ENCODE measurements at regions not wholly inside any gene's neighbourhood (a gene's known extent, or its start where the extent isn't known, plus 50 kb on each side); places are given as distances from the start of the nearest gene placed in this dataset.

DNA sequence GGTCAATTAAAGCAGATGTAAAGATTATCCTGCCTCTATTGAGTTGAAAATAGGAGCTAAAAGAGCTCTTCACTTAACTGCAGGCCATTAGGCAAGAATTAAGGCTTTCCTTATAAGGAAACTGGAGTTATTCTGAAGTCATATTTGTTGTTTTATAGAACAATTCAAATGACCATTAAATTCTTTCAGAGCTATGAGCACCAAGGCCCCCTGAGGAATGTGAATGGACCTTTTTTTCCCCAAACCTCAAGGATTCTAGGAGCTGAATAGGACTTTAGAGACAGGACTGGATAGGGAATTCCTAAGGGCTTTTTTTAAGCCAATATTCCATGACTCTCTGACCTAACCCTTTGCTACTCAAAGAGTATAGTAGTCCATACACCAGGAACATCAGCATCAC is 565.7 kb upstream of the BTBD3 start:
- TF ChIP-seq, protein P1, sequence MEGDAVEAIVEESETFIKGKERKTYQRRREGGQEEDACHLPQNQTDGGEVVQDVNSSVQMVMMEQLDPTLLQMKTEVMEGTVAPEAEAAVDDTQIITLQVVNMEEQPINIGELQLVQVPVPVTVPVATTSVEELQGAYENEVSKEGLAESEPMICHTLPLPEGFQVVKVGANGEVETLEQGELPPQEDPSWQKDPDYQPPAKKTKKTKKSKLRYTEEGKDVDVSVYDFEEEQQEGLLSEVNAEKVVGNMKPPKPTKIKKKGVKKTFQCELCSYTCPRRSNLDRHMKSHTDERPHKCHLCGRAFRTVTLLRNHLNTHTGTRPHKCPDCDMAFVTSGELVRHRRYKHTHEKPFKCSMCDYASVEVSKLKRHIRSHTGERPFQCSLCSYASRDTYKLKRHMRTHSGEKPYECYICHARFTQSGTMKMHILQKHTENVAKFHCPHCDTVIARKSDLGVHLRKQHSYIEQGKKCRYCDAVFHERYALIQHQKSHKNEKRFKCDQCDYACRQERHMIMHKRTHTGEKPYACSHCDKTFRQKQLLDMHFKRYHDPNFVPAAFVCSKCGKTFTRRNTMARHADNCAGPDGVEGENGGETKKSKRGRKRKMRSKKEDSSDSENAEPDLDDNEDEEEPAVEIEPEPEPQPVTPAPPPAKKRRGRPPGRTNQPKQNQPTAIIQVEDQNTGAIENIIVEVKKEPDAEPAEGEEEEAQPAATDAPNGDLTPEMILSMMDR (conservative IDR thresholded peaks at IDR 0.05; ENCODE audit: low read depth, low read length) = no peak
- TF ChIP-seq, protein P2, sequence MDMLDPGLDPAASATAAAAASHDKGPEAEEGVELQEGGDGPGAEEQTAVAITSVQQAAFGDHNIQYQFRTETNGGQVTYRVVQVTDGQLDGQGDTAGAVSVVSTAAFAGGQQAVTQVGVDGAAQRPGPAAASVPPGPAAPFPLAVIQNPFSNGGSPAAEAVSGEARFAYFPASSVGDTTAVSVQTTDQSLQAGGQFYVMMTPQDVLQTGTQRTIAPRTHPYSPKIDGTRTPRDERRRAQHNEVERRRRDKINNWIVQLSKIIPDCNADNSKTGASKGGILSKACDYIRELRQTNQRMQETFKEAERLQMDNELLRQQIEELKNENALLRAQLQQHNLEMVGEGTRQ (IDR thresholded peaks at IDR 0.05; ENCODE audit: low read depth, low read length) = no peak
- no peak for TF ChIP-seq RAD21 (IDR thresholded peaks at IDR 0.05; ENCODE audit: low read length)
- TF ChIP-seq NFE2L2 (IDR thresholded peaks at IDR 0.05; ENCODE audit: low read depth, low read length) = no peak
- TF ChIP-seq POLR2A (IDR thresholded peaks at IDR 0.05; ENCODE audit: low read depth, low read length) = no peak
- TF ChIP-seq MXI1 (IDR thresholded peaks at IDR 0.05; ENCODE audit: borderline replicate concordance, low read depth, low read length) = no peak
- no peak for TF ChIP-seq RCOR1 (IDR thresholded peaks at IDR 0.05; ENCODE audit: insufficient replicate concordance, low read length)
- TF ChIP-seq MAFK (IDR thresholded peaks at IDR 0.05; ENCODE audit: low read depth, low read length) = no peak
- no peak for TF ChIP-seq RFX5 (IDR thresholded peaks at IDR 0.05; ENCODE audit: low read depth, low read length)
- no peak for TF ChIP-seq SMC3 (IDR thresholded peaks at IDR 0.05; ENCODE audit: low read depth, low read length)
- no peak for TF ChIP-seq CEBPB (IDR thresholded peaks at IDR 0.05; ENCODE audit: low read depth, low read length)
- no peak for TF ChIP-seq MAZ (IDR thresholded peaks at IDR 0.05; ENCODE audit: borderline replicate concordance, low read depth, low read length)
- TF ChIP-seq BHLHE40 (IDR thresholded peaks at IDR 0.05; ENCODE audit: low read depth, low read length) = no peak
- no peak for TF ChIP-seq CHD1 (IDR thresholded peaks at IDR 0.05; ENCODE audit: low read depth, low read length)
